Cardiac fibroblast (primary cell): ENCODE measurements at regions not wholly inside any gene's neighbourhood (a gene's known extent, or its start where the extent isn't known, plus 50 kb on each side); places are given as distances from the start of the nearest gene placed in this dataset.

ENCODE experiments used
- DNase-seq, 2 donors: peaks; one replicate each; pipeline versions ENCODE4 v3.0.0 to v3.0.0-alpha.2; 2010; ENCODE audit warnings: low read depth in 2 of 2
- H3K4me3 ChIP-seq, 2 donors: replicated peaks in 1 of 2; 1 replicate in 1 of 2; 2 replicates in 1 of 2; pipeline ENCODE4 v1.5.1; 2011; ENCODE audit warnings: low read depth in 2 of 2, low read length in 2 of 2, mild to moderate bottlenecking in 2 of 2, moderate library complexity in 1 of 2
- TF ChIP-seq, protein P1 (sequence below): IDR thresholded peaks from one replicate; pipeline ENCODE4 v1.5.1; 2011; ENCODE audit warnings: low read depth, mild to moderate bottlenecking, low read length, inconsistent platforms

DNA sequence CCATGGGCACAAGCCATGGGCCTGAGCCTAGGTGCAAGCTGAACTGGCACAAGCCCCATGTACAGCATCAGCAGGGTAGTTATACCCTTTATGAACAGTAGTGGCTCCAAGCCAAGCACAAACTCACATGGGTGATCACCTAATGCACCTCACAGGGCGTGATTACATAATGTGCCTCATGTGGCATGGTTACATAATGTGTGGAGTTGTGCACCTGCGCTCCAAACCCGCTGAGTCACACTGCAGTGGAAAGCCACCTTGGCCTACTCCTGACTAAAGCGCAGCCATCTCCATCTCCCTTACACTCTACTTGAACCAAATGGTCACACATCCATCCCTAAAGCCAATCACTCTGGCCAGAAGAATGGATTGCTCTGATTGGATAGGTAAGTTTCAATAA lies 279.7 kb downstream of the MBD2 start:
- no peak overlapping the region for H3K4me3 ChIP-seq
- no peak for DNase-seq
- TF ChIP-seq, protein P1, sequence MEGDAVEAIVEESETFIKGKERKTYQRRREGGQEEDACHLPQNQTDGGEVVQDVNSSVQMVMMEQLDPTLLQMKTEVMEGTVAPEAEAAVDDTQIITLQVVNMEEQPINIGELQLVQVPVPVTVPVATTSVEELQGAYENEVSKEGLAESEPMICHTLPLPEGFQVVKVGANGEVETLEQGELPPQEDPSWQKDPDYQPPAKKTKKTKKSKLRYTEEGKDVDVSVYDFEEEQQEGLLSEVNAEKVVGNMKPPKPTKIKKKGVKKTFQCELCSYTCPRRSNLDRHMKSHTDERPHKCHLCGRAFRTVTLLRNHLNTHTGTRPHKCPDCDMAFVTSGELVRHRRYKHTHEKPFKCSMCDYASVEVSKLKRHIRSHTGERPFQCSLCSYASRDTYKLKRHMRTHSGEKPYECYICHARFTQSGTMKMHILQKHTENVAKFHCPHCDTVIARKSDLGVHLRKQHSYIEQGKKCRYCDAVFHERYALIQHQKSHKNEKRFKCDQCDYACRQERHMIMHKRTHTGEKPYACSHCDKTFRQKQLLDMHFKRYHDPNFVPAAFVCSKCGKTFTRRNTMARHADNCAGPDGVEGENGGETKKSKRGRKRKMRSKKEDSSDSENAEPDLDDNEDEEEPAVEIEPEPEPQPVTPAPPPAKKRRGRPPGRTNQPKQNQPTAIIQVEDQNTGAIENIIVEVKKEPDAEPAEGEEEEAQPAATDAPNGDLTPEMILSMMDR: no peak

DNA sequence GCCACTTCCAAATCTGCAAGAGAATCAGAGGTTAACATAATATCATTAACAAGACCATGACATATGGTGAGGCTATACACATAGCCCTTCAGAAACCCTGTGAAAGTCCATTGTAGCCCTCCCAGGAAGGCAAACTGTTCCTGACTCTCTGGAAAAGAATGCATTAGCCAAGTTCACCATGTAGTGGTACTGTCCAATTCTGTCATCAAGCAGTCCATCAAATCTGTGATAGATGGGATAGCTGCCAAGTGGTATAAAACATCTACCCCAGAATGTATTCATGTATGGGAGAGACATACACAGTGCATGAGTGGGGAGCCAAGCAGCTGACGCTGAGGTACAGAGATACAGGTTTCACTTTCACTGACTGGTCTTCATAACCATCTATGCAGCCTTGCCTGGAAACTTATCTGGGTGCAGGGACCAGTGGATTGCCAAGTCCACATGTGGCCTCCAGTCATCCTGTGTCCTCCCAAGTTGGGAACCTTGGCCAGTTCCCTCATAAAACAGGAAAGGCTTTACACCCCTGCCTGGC lies 281.1 kb downstream of the MBD2 start:
- DNase-seq: no peak
- no peak overlapping the region for H3K4me3 ChIP-seq
- TF ChIP-seq, protein P1: no peak

DNA sequence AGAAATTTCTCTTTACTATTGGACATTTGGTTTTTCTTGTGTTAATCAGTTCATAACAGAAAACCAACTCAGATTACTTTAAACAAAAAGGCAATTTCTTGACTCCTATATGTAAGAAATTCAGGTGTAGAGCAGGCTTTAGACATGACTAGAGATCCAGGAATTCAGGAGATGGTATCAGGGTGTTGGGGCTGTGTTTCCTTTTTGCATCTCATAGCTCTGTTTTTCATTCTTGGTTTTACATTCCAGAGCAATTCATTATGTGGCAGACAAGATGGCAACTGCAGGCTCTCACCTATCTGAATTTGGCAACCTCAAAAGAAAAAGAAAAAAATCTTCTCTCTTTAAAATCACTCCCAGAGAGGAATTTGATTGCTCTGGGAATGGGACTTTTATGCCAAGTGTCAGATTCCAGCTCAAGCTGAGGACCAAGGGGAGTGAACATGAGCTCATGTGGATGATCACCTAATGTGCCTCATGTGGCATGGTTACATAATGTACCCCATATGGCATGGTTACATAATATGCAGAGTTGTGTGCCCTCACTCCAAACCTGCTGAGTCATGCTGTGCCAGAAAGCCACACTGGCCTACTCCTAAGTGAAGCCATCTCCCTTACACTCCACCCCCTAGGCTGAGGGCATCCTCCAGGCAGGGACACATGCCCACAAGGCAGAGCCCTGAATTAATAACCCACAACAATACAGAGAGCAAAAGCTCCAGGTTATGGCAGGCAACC lies 282.7 kb downstream of the MBD2 start:
- peak in 1 of 2 donors; percentile 5 for DNase-seq
- TF ChIP-seq, protein P1: no peak
- H3K4me3 ChIP-seq: no peak overlapping the region

DNA sequence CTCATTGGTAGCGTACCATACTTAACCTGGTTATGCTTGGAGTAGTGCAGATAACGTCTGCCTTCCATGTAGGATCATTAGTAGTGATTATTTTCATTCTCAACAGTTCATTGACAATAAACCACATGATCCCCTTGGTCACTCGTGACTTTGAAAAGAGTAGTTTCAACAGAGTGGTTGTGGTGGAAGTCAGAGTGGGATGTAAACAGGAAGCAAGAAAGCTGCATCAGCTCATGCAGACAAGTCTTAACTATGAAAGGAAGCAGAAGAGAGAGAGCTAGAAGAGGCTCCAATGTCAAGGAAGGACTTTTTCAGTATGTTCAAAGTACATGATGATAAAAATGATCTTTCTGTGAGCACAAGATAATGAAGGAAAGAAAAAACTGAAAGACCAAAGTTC lies 287.4 kb downstream of the MBD2 start:
- TF ChIP-seq, protein P1: no peak
- DNase-seq: no peak
- H3K4me3 ChIP-seq: no peak overlapping the region

DNA sequence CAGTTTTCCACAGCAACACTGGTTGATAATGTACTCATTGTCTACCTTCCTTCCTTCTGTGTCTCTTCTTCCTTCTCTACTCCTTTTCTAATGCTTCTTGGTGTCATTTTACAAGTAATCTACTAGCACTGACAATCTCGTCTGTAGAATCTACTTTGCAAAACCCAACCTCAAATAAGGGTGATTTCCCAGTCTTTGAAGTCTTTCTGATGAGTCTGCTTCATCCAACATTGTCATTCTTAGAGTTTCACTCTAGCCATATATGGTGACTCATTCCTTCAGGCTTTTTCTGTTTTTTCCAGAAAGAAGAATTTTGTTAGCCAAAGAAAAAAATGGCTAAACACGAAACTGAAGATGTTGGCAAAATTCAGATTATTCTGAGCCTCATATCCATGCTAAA lies 288.7 kb downstream of the MBD2 start:
- TF ChIP-seq, protein P1: no peak
- H3K4me3 ChIP-seq: no peak overlapping the region
- DNase-seq: no peak

DNA sequence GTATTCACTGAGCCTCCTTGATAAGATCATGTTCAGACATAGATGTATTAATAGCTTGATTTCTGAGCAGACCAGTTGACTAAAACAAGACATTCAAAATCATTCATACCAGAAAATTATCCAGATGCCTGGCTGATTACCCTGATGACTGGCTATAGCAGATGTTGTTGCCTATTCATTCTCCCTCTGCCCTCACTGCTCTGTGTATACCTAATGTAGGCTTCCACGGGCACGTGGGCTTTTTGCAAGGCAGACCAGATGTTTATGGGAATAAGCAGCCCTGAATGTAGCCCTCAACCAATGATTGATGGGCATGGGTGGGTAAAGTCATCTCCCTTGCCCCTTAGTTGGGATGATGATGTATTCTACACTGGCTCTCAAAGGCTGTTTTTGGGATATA lies 289.1 kb downstream of the MBD2 start:
- H3K4me3 ChIP-seq: no peak overlapping the region
- no peak for DNase-seq
- TF ChIP-seq, protein P1: no peak
